DOHH2 (cell line): ENCODE measurements at regions not wholly inside any gene's neighbourhood (a gene's known extent, or its start where the extent isn't known, plus 50 kb on each side); places are given as distances from the start of the nearest gene placed in this dataset.

Source experiments
- H3F3A ChIP-seq: fragments of 200-600 bp; sonication (generic), shearing (Covaris generic); 2 replicates; pipeline ENCODE4 v1.6.0; 2016; ENCODE audit warnings: antibody characterized with exemption, mild to moderate bottlenecking; ENCODE audit not compliant: control insufficient read depth, insufficient read depth
- H3K27ac ChIP-seq: fragments of 200-600 bp; sonication (generic); 2 replicates; pipeline ENCODE4 v1.5.1; 2014; ENCODE audit warnings: low read depth, mild to moderate bottlenecking, low read length, moderate library complexity
- H3K27me3 ChIP-seq: fragments of 200-600 bp; sonication (generic); 2 replicates; pipeline ENCODE4 v1.6.1; 2014; ENCODE audit warnings: mild to moderate bottlenecking, low read length, mixed read lengths; ENCODE audit not compliant: control insufficient read depth
- H3K36me3 ChIP-seq: fragments of 200-600 bp; sonication (generic); 2 replicates; pipeline ENCODE4 v1.6.1; 2014; ENCODE audit warnings: mild to moderate bottlenecking, low read length, moderate library complexity, mixed read lengths; ENCODE audit not compliant: control insufficient read depth
- H3K4me1 ChIP-seq: fragments of 200-600 bp; sonication (generic); 2 replicates; pipeline ENCODE4 v1.6.1; 2014; ENCODE audit warnings: mild to moderate bottlenecking, low read length, mixed read lengths; ENCODE audit not compliant: control insufficient read depth
- H3K4me2 ChIP-seq: fragments of 200-600 bp; sonication (generic); 2 replicates; pipeline ENCODE4 v1.6.0; 2014; ENCODE audit warnings: mild to moderate bottlenecking, low read length, moderate library complexity
- H3K4me3 ChIP-seq: fragments of 200-600 bp; sonication (generic); 2 replicates; pipeline ENCODE4 v1.5.1; 2014; ENCODE audit warnings: mild to moderate bottlenecking, low read length, mixed read lengths
- H3K79me2 ChIP-seq: fragments of 200-600 bp; sonication (generic); 2 replicates; pipeline ENCODE4 v1.6.1; 2014; ENCODE audit warnings: mild to moderate bottlenecking, low read length, mixed read lengths; ENCODE audit not compliant: control insufficient read depth
- H3K9me2 ChIP-seq: fragments of 200-600 bp; sonication (generic); replicated peaks from 2 replicates; pipeline ENCODE4 v1.6.1; 2014; ENCODE audit warnings: mild to moderate bottlenecking, low read length, mixed read lengths; ENCODE audit not compliant: control insufficient read depth
- H3K9me3 ChIP-seq: fragments of 200-600 bp; sonication (generic); 2 replicates; pipeline ENCODE4 v1.6.1; 2014; ENCODE audit warnings: antibody characterized with exemption, low read length, mixed read lengths; ENCODE audit not compliant: control insufficient read depth, insufficient read depth
- H4K20me1 ChIP-seq: fragments of 200-600 bp; sonication (generic); 2 replicates; pipeline ENCODE4 v1.6.0; 2014; ENCODE audit warnings: low read depth, mild to moderate bottlenecking, antibody characterized with exemption, low read length, moderate library complexity; ENCODE audit not compliant: control insufficient read depth, insufficient read depth
- CTCF ChIP-seq: fragments of 200-600 bp; sonication (generic); IDR thresholded peaks from one replicate; pipeline ENCODE4 v1.5.1; 2014; ENCODE audit warnings: antibody characterized with exemption, mild to moderate bottlenecking, low read depth, low read length; ENCODE audit not compliant: poor library complexity, severe bottlenecking
- EZH2phosphoT487 ChIP-seq: fragments of 200-600 bp; sonication (generic); IDR thresholded peaks from 2 replicates; pipeline ENCODE4 v1.6.1; 2017; ENCODE audit warnings: borderline replicate concordance, mild to moderate bottlenecking, antibody characterized with exemption, low read length, moderate library complexity, mixed read lengths

GRCh38 chr21:21828130-21828529, 829.9 kb downstream of the NCAM2 start:
- H4K20me1 ChIP-seq, result no peaks in the 10 kb centered on the region
- no peaks in the 10 kb centered on the region for H3K9me2 ChIP-seq
- no peaks in the 10 kb centered on the region for H3K36me3 ChIP-seq
- no peak overlapping the region for H3K4me3 ChIP-seq
- H3K27ac ChIP-seq, result no peak overlapping the region
- H3K9me3 ChIP-seq, result no peaks in the 10 kb centered on the region
- no peaks in the 10 kb centered on the region for H3K27me3 ChIP-seq
- H3K79me2 ChIP-seq, result no peaks in the 10 kb centered on the region
- TF ChIP-seq CTCF, result no peak
- H3K4me2 ChIP-seq, result no peak overlapping the region
- H3F3A ChIP-seq, result no peaks in the 10 kb centered on the region
- no peaks in the 10 kb centered on the region for H3K4me1 ChIP-seq

GRCh38 chr21:21831036-21831435, 832.8 kb downstream of the NCAM2 start:
- no peaks in the 10 kb centered on the region for H3K9me3 ChIP-seq

GRCh38 chr21:21845901-21846300, 847.7 kb downstream of the NCAM2 start:
- Histone ChIP-seq H3F3A (no peaks in the 10 kb centered on the region), H3K36me3 (no peaks in the 10 kb centered on the region), H3K9me2 (no peaks in the 10 kb centered on the region), H3K27ac (no peak overlapping the region), H3K27me3 (no peaks in the 10 kb centered on the region), H3K4me3 (no peak overlapping the region), H3K4me2 (no peak overlapping the region), H3K4me1 (no peaks in the 10 kb centered on the region), H3K79me2 (no peaks in the 10 kb centered on the region), H3K9me3 (peaks cover 8% of the 10 kb centered on the region; the same call in 1 of the 2 replicates), H4K20me1 (no peaks in the 10 kb centered on the region)
- no peak for TF ChIP-seq CTCF
- TF ChIP-seq EZH2phosphoT487, result no peak

More at GRCh38 chr21:21831036-21831435, 832.8 kb downstream of the NCAM2 start:
- Histone ChIP-seq H3K4me2 (no peak overlapping the region), H3K4me3 (no peak overlapping the region), H3F3A (no peaks in the 10 kb centered on the region), H3K27me3 (no peaks in the 10 kb centered on the region), H3K27ac (no peak overlapping the region), H3K36me3 (no peaks in the 10 kb centered on the region), H4K20me1 (no peaks in the 10 kb centered on the region), H3K4me1 (no peaks in the 10 kb centered on the region), H3K79me2 (no peaks in the 10 kb centered on the region), H3K9me2 (no peaks in the 10 kb centered on the region)
- TF ChIP-seq CTCF, result no peak
- no peak for TF ChIP-seq EZH2phosphoT487

- Histone ChIP-seq H3K9me2 (no peaks in the 10 kb centered on the region), H3F3A (no peaks in the 10 kb centered on the region), H3K79me2 (no peaks in the 10 kb centered on the region), H3K4me2 (no peak overlapping the region), H3K27me3 (no peaks in the 10 kb centered on the region), H3K4me3 (no peak overlapping the region), H3K9me3 (no peaks in the 10 kb centered on the region), H4K20me1 (no peaks in the 10 kb centered on the region), H3K4me1 (no peaks in the 10 kb centered on the region), H3K27ac (no peak overlapping the region), H3K36me3 (no peaks in the 10 kb centered on the region)
- no peak for TF ChIP-seq CTCF
- TF ChIP-seq EZH2phosphoT487, result no peak
These were observed 853.0 kb downstream of the NCAM2 start for GRCh38 chr21:21851205-21851604.
